OCI-LY7 (cell line): ENCODE measurements at regions not wholly inside any gene's neighbourhood (a gene's known extent, or its start where the extent isn't known, plus 50 kb on each side); places are given as distances from the start of the nearest gene placed in this dataset.

Experiments
- BruUV-seq: library from RNA; stranded (reverse); fragments of 400-500 nt; replicated peaks from 2 replicates; lab custom pipeline; 2021; lab: Mats Ljungman, UMichigan
- CTCF ChIA-PET: fragments of 300-600 bp; sonication (Branson Sonifier 250); formaldehyde crosslinking; loops from one replicate; lab custom pipeline; 2022; ENCODE audit warnings: antibody characterized with exemption; ENCODE audit not compliant: unreplicated experiment; lab: Charles Lee
- POLR2A ChIA-PET: fragments of 300-600 bp; sonication (Branson Sonifier 250); formaldehyde crosslinking; loops from one replicate; lab custom pipeline; 2022; ENCODE audit warnings: antibody characterized with exemption; lab: Charles Lee
- DNase-seq: peaks from one replicate; pipeline ENCODE4 v3.0.0-alpha.2; 2015; ENCODE audit warnings: low spot score
- H2AFZ ChIP-seq: fragments of 200-600 bp; sonication (generic), shearing (Covaris generic); 2 replicates; pipeline ENCODE4 v1.6.1; 2014; ENCODE audit warnings: mild to moderate bottlenecking, antibody characterized with exemption, low read length, moderate library complexity
- H3K27ac ChIP-seq: fragments of 200-600 bp; sonication (generic); 2 replicates; pipeline ENCODE4 v1.5.1; 2014; ENCODE audit warnings: mixed run types, low read depth, mild to moderate bottlenecking, moderate library complexity, low read length, inconsistent platforms; ENCODE audit not compliant: poor library complexity, severe bottlenecking
- H3K36me3 ChIP-seq: fragments of 200-600 bp; sonication (generic); 2 replicates; pipeline ENCODE4 v1.6.1; 2014; ENCODE audit warnings: mild to moderate bottlenecking, antibody characterized with exemption, low read length, moderate library complexity, mixed read lengths; ENCODE audit not compliant: insufficient read depth
- H3K4me1 ChIP-seq: fragments of 200-600 bp; sonication (generic); 2 replicates; pipeline ENCODE4 v1.5.1; 2014; ENCODE audit warnings: mild to moderate bottlenecking, low read length; ENCODE audit not compliant: insufficient read depth, poor library complexity, severe bottlenecking
- H3K4me2 ChIP-seq: fragments of 200-600 bp; sonication (generic); 2 replicates; pipeline ENCODE4 v1.6.1; 2014; ENCODE audit warnings: mild to moderate bottlenecking, low read length
- H3K4me3 ChIP-seq: fragments of 200-600 bp; sonication (generic); 2 replicates; pipeline ENCODE4 v1.5.1; 2014; ENCODE audit warnings: mild to moderate bottlenecking, low read depth, low read length; ENCODE audit not compliant: poor library complexity, severe bottlenecking
- H3K79me2 ChIP-seq: fragments of 200-600 bp; sonication (generic); 2 replicates; pipeline ENCODE4 v1.6.1; 2016; ENCODE audit warnings: low read depth, mild to moderate bottlenecking, low read length, moderate library complexity, mixed read lengths; ENCODE audit not compliant: insufficient read depth
- H3K9me2 ChIP-seq: fragments of 200-600 bp; sonication (generic); 2 replicates; pipeline ENCODE4 v1.6.1; 2016; ENCODE audit warnings: mild to moderate bottlenecking, low read length, mixed read lengths; ENCODE audit not compliant: insufficient read depth
- H3K9me3 ChIP-seq: fragments of 200-600 bp; sonication (generic); 2 replicates; pipeline ENCODE4 v1.6.1; 2014; ENCODE audit warnings: mild to moderate bottlenecking, mixed run types, low read length, mixed read lengths
- H4K20me1 ChIP-seq: fragments of 200-600 bp; sonication (generic); 2 replicates; pipeline ENCODE4 v1.6.1; 2014; ENCODE audit warnings: mild to moderate bottlenecking, antibody characterized with exemption, low read length, moderate library complexity, mixed read lengths; ENCODE audit not compliant: insufficient read depth
- EZH2phosphoT487 ChIP-seq: fragments of 200-600 bp; sonication (generic); IDR thresholded peaks from 2 replicates; pipeline ENCODE4 v1.6.1; 2018; ENCODE audit warnings: low read depth, borderline replicate concordance, mild to moderate bottlenecking, mixed run types, antibody characterized with exemption, low read length, moderate library complexity, mixed read lengths
- intact Hi-C: fragments of 100-400 bp; cut with micrococcal nuclease; formaldehyde crosslinking; loops from one replicate; pipeline ENCODE4 v1.10.0; 2022; ENCODE audit not compliant: unreplicated experiment
- TF ChIP-seq, protein P1 (sequence below): fragments of 200-600 bp; sonication (generic); conservative IDR thresholded peaks from 2 replicates; pipeline ENCODE4 v1.5.1; 2014; ENCODE audit warnings: mild to moderate bottlenecking, antibody characterized with exemption, low read length, moderate library complexity, mixed read lengths

DNA sequence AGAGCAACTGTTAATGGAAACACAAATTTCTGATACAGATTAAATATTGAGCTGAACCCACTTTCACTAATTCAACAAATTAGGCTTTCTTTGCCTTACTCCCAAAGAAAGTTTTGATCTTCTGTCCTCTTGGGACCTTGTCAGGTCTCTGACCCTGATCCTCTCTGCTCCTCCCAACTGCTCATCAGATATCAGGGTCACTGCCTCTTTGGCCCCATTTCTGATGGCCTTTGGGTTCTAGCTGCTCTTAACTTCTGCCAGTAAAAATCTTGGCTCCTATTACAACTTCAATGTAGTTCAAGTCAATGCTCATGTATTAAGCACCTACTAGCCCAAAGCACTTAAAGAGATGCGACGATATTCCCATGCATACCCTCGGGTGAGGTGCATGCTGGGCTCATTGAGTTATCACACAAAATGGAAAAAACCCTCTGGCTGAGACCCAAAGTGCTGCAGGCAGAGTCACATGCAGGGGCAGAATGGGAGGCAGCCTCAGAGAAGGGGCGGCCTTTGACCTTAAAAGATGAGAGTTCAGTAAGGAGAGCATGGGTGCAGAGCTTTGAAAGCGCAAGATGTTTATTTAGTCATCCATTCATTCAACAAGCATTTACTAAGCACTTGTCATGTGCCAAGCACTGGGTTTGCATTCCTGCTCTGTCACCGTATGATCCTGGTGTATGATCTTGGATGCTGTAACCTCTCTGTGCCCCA, 183.4 kb downstream of the USP12 start:
- TF ChIP-seq EZH2phosphoT487, result no peak
- TF ChIP-seq, protein P1, sequence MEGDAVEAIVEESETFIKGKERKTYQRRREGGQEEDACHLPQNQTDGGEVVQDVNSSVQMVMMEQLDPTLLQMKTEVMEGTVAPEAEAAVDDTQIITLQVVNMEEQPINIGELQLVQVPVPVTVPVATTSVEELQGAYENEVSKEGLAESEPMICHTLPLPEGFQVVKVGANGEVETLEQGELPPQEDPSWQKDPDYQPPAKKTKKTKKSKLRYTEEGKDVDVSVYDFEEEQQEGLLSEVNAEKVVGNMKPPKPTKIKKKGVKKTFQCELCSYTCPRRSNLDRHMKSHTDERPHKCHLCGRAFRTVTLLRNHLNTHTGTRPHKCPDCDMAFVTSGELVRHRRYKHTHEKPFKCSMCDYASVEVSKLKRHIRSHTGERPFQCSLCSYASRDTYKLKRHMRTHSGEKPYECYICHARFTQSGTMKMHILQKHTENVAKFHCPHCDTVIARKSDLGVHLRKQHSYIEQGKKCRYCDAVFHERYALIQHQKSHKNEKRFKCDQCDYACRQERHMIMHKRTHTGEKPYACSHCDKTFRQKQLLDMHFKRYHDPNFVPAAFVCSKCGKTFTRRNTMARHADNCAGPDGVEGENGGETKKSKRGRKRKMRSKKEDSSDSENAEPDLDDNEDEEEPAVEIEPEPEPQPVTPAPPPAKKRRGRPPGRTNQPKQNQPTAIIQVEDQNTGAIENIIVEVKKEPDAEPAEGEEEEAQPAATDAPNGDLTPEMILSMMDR, result no peak
- ChIA-PET POLR2A (no interaction called here), CTCF (no interaction called here)
- H3K4me3 ChIP-seq, result no peak overlapping the region
- H3K36me3 ChIP-seq, result no peaks in the 10 kb centered on the region
- H3K4me1 ChIP-seq, result no peaks in the 10 kb centered on the region
- no peaks in the 10 kb centered on the region for H3K9me3 ChIP-seq
- no peak for DNase-seq
- H3K4me2 ChIP-seq, result no peak overlapping the region
- H3K27ac ChIP-seq, result no peak overlapping the region
- no peaks in the 10 kb centered on the region for H4K20me1 ChIP-seq
- H2AFZ ChIP-seq, result no peak overlapping the region
- intact Hi-C loops, result loop anchor here (10.0 kb wide), 1 partner anchor 837 kb away; no protein-coding TSS in a partner anchor
- H3K9me2 ChIP-seq, result no peaks in the 10 kb centered on the region
- no peaks in the 10 kb centered on the region for H3K79me2 ChIP-seq
- no TSS peak for BruUV-seq

DNA sequence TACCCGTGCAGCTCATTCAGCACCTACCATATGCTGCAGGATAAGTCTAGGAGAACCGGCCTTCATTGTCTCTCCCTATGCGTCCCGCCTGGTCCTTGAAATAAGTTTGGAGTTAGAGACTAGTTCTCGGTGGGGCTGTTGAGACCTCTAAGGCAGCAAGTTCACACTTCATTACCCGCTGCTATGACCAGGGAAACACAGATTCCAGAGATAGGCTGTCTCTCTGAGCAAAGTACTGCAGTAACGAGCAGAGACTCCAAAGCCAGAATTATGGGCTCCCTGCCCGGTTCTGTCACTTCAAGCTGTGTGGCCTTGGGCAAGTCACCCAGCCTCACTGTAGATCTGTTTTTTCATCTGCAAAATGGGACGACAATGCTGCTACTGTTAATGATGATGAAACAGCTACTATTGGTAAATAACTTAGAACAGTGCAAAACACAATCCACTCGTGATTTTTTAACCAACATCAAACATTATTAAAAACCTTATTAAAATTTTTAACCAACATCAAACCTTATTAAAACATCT, 184.1 kb downstream of the USP12 start:
- H3K4me1 ChIP-seq, result no peaks in the 10 kb centered on the region
- intact Hi-C loops, result loop anchor here (10.0 kb wide), 1 partner anchor 837 kb away; no protein-coding TSS in a partner anchor
- BruUV-seq, result no TSS peak
- H4K20me1 ChIP-seq, result no peaks in the 10 kb centered on the region
- TF ChIP-seq EZH2phosphoT487, result no peak
- TF ChIP-seq, protein P1, result no peak
- H3K9me2 ChIP-seq, result no peaks in the 10 kb centered on the region
- H3K4me3 ChIP-seq, result no peak overlapping the region
- ChIA-PET POLR2A (no interaction called here), CTCF (no interaction called here)
- H3K36me3 ChIP-seq, result no peaks in the 10 kb centered on the region
- no peak overlapping the region for H3K27ac ChIP-seq
- DNase-seq, result no peak
- no peak overlapping the region for H3K4me2 ChIP-seq
- no peaks in the 10 kb centered on the region for H3K79me2 ChIP-seq
- no peaks in the 10 kb centered on the region for H3K9me3 ChIP-seq
- H2AFZ ChIP-seq, result no peak overlapping the region
